Astrocyte (in vitro differentiated cells and primary cell): ENCODE measurements at regions not wholly inside any gene's neighbourhood (a gene's known extent, or its start where the extent isn't known, plus 50 kb on each side); places are given as distances from the start of the nearest gene placed in this dataset.

Source experiments
- DNase-seq: peaks from one replicate; pipeline ENCODE4 v3.0.0-alpha.2; 2010; ENCODE audit warnings: low read depth
- FAIRE-seq: peaks from 2 replicates; lab custom pipeline; 2011; peaks lifted over from hg19 to GRCh38; lab: Jason Lieb, UNC
- H2AFZ ChIP-seq: 2 replicates; pipeline ENCODE4 v1.6.0; 2012; ENCODE audit warnings: low read depth, low read length, inconsistent platforms
- H3K27ac ChIP-seq: 2 replicates; pipeline ENCODE4 v1.5.1; 2011; ENCODE audit warnings: low read depth, low read length, inconsistent platforms
- H3K27me3 ChIP-seq: 2 replicates; pipeline ENCODE4 v1.6.0; 2011; ENCODE audit warnings: low read length, inconsistent platforms; ENCODE audit not compliant: insufficient read depth
- H3K36me3 ChIP-seq: 2 replicates; pipeline ENCODE4 v1.5.1; 2011; ENCODE audit warnings: low read length, inconsistent platforms; ENCODE audit not compliant: insufficient read depth
- H3K4me1 ChIP-seq: 2 replicates; pipeline ENCODE4 v1.5.1; 2011; ENCODE audit warnings: low read length, inconsistent platforms; ENCODE audit not compliant: insufficient read depth
- H3K4me2 ChIP-seq: 2 replicates; pipeline ENCODE4 v1.6.0; 2012; ENCODE audit warnings: low read length, inconsistent platforms
- H3K4me3 ChIP-seq: 2 replicates; pipeline ENCODE4 v1.5.1; 2011; ENCODE audit warnings: low read depth, mild to moderate bottlenecking, low read length, inconsistent platforms; ENCODE audit not compliant: insufficient read depth
- H3K79me2 ChIP-seq: 2 replicates; pipeline ENCODE4 v1.6.0; 2012; ENCODE audit warnings: mild to moderate bottlenecking, low read length, inconsistent platforms; ENCODE audit not compliant: insufficient read depth
- H3K9ac ChIP-seq: 2 replicates; pipeline ENCODE4 v1.6.0; 2012; ENCODE audit warnings: mild to moderate bottlenecking, low read length, inconsistent platforms
- H3K9me3 ChIP-seq: 2 replicates; pipeline ENCODE4 v1.5.1; 2012; ENCODE audit warnings: low read depth, mild to moderate bottlenecking, low read length, inconsistent platforms; ENCODE audit not compliant: insufficient read depth
- H4K20me1 ChIP-seq: 2 replicates; pipeline ENCODE4 v1.6.0; 2012; ENCODE audit warnings: low read length, inconsistent platforms; ENCODE audit not compliant: insufficient read depth
- H3K27ac Mint-ChIP-seq: one replicate; pipeline ENCODE4 v1.8.0; 2021; ENCODE audit warnings: mild to moderate bottlenecking, mixed read lengths; ENCODE audit not compliant: unreplicated experiment
- H3K27me3 Mint-ChIP-seq: one replicate; pipeline ENCODE4 v1.8.0; 2021; ENCODE audit warnings: low read depth, mixed read lengths; ENCODE audit not compliant: unreplicated experiment
- H3K36me3 Mint-ChIP-seq: one replicate; pipeline ENCODE4 v1.8.0; 2021; ENCODE audit warnings: low read depth, mixed read lengths; ENCODE audit not compliant: unreplicated experiment
- H3K4me1 Mint-ChIP-seq: one replicate; pipeline ENCODE4 v1.8.0; 2021; ENCODE audit warnings: low read depth, mixed read lengths; ENCODE audit not compliant: unreplicated experiment
- H3K4me3 Mint-ChIP-seq: one replicate; pipeline ENCODE4 v1.8.0; 2021; ENCODE audit warnings: mild to moderate bottlenecking, moderate library complexity, mixed read lengths; ENCODE audit not compliant: unreplicated experiment
- H3K9me3 Mint-ChIP-seq: one replicate; pipeline ENCODE4 v1.8.0; 2021; ENCODE audit warnings: mild to moderate bottlenecking, mixed read lengths; ENCODE audit not compliant: unreplicated experiment
- CTCF ChIP-seq: IDR thresholded peaks from 2 replicates; pipeline ENCODE4 v1.5.1; 2011; ENCODE audit warnings: low read depth, mild to moderate bottlenecking, inconsistent platforms, low read length, moderate library complexity; ENCODE audit not compliant: insufficient read depth
- EZH2 ChIP-seq: IDR thresholded peaks from 2 replicates; pipeline ENCODE4 v1.6.1; 2012; ENCODE audit warnings: mild to moderate bottlenecking, low read length, inconsistent platforms; ENCODE audit not compliant: insufficient read depth

GRCh38 chr14:94864387-94865195 lies 94.7 kb upstream of the GSC start:
- Histone ChIP-seq H3K4me2 (no peak overlapping the region), H3K36me3 (no peaks in the 10 kb centered on the region), H3K4me1 (peaks cover 10% of the 10 kb centered on the region), H3K27ac (no peak overlapping the region), H3K79me2 (no peaks in the 10 kb centered on the region), H3K27me3 (no peaks in the 10 kb centered on the region), H3K9me3 (no peaks in the 10 kb centered on the region), H4K20me1 (no peaks in the 10 kb centered on the region), H3K4me3 (no peak overlapping the region), H2AFZ (no peak overlapping the region), H3K9ac (no peak overlapping the region)
- H3K4me3 Mint-ChIP-seq = no peak overlapping the region
- no peak for TF ChIP-seq CTCF
- no peak for TF ChIP-seq EZH2
- no peaks in the 10 kb centered on the region for H3K36me3 Mint-ChIP-seq
- H3K9me3 Mint-ChIP-seq = no peaks in the 10 kb centered on the region
- FAIRE-seq (no peak), DNase-seq (no peak)
- H3K27ac Mint-ChIP-seq = no peak overlapping the region
- H3K4me1 Mint-ChIP-seq = peaks cover 2% of the 10 kb centered on the region
- H3K27me3 Mint-ChIP-seq = peaks cover 25% of the 10 kb centered on the region

- DNase-seq = no peak
- no peaks in the 10 kb centered on the region for H4K20me1 ChIP-seq
- no peaks in the 10 kb centered on the region for H3K79me2 ChIP-seq
- H3K4me3 Mint-ChIP-seq = no peak overlapping the region
- no peak overlapping the region for H3K4me3 ChIP-seq
- H3K36me3 ChIP-seq = no peaks in the 10 kb centered on the region
- H3K4me1 ChIP-seq = peaks cover 8% of the 10 kb centered on the region
- H3K27me3 ChIP-seq = no peaks in the 10 kb centered on the region
- H3K27me3 Mint-ChIP-seq = peaks cover 33% of the 10 kb centered on the region
- H2AFZ ChIP-seq = no peak overlapping the region
- no peak for TF ChIP-seq EZH2
- H3K36me3 Mint-ChIP-seq = no peaks in the 10 kb centered on the region
- H3K27ac ChIP-seq = no peak overlapping the region
- no peaks in the 10 kb centered on the region for H3K9me3 Mint-ChIP-seq
- no peak overlapping the region for H3K27ac Mint-ChIP-seq
- H3K4me1 Mint-ChIP-seq = peaks cover 2% of the 10 kb centered on the region
- no peaks in the 10 kb centered on the region for H3K9me3 ChIP-seq
- FAIRE-seq = no peak
- H3K9ac ChIP-seq = no peak overlapping the region
- no peak overlapping the region for H3K4me2 ChIP-seq
Observed at GRCh38 chr14:94863366-94863765, 93.5 kb upstream of the GSC start.

- FAIRE-seq (no peak), DNase-seq (no peak)
- Mint-ChIP-seq H3K27ac (no peak overlapping the region), H3K4me1 (no peaks in the 10 kb centered on the region), H3K9me3 (peaks cover 8% of the 10 kb centered on the region), H3K4me3 (no peak overlapping the region), H3K36me3 (no peaks in the 10 kb centered on the region), H3K27me3 (peaks cover 29% of the 10 kb centered on the region)
- H3K9me3 ChIP-seq = no peaks in the 10 kb centered on the region
- H3K27ac ChIP-seq = no peak overlapping the region
- no peak for TF ChIP-seq EZH2
- TF ChIP-seq CTCF = no peak
- H3K27me3 ChIP-seq = no peaks in the 10 kb centered on the region
- no peaks in the 10 kb centered on the region for H3K4me1 ChIP-seq
- H4K20me1 ChIP-seq = no peaks in the 10 kb centered on the region
- H2AFZ ChIP-seq = no peak overlapping the region
- H3K79me2 ChIP-seq = no peaks in the 10 kb centered on the region
- H3K36me3 ChIP-seq = no peaks in the 10 kb centered on the region
- H3K9ac ChIP-seq = no peak overlapping the region
- no peak overlapping the region for H3K4me3 ChIP-seq
- H3K4me2 ChIP-seq = no peak overlapping the region
Observed at GRCh38 chr14:94857950-94858349, 88.0 kb upstream of the GSC start.
